Skeletal muscle satellite cell (primary cell): ENCODE measurements at regions not wholly inside any gene's neighbourhood (a gene's known extent, or its start where the extent isn't known, plus 50 kb on each side); places are given as distances from the start of the nearest gene placed in this dataset.

Experiments
- H3K27me3 ChIP-seq: 2 replicates; pipeline ENCODE4 v1.7.0; 2013; ENCODE audit warnings: low read length; ENCODE audit not compliant: control insufficient read depth, insufficient read depth
- H3K36me3 ChIP-seq: 2 replicates; pipeline ENCODE4 v1.7.0; 2013; ENCODE audit warnings: mild to moderate bottlenecking, control low read depth, low read length; ENCODE audit not compliant: insufficient read depth
- H3K4me1 ChIP-seq: 2 replicates; pipeline ENCODE4 v1.7.0; 2013; ENCODE audit warnings: low read length; ENCODE audit not compliant: control insufficient read depth, insufficient read depth
- H3K4me2 ChIP-seq: 2 replicates; pipeline ENCODE4 v1.7.0; 2013; ENCODE audit warnings: mild to moderate bottlenecking, low read length
- H3K4me3 ChIP-seq: 2 replicates; pipeline ENCODE4 v1.7.0; 2013; ENCODE audit warnings: low read length
- H3K9ac ChIP-seq: 2 replicates; pipeline ENCODE4 v1.7.0; 2013; ENCODE audit warnings: mild to moderate bottlenecking, low read depth, low read length, moderate library complexity
- H3K9me3 ChIP-seq: replicated peaks from 2 replicates; pipeline ENCODE4 v1.7.0; 2013; ENCODE audit warnings: mild to moderate bottlenecking, control low read depth, low read length

DNA sequence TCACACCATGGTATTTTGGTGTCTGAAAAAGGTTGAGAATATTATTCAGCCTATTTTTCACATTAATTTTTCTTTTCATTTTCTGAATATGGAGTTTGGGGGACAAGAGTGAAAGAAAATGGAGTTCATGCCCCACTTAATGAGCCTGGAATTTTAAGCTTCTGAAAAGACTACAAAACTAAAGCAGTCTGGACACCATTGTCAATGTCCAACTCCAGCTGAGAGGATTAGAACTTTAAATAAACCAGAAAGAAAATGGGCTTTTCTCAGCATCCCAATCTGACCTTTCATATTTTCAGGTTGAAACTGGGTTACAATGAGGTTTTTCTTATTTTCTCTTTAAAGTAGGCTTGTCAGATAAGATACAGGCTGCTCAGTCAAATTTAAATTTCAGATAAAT is 207.7 kb downstream of the SLC6A15 start:
- H3K9me3 ChIP-seq: no peaks in the 10 kb centered on the region
- no peak overlapping the region for H3K9ac ChIP-seq
- H3K4me2 ChIP-seq: no peak overlapping the region
- no peak overlapping the region for H3K4me3 ChIP-seq
- no peaks in the 10 kb centered on the region for H3K36me3 ChIP-seq
- peaks cover 6% of the 10 kb centered on the region for H3K4me1 ChIP-seq
- H3K27me3 ChIP-seq: no peaks in the 10 kb centered on the region

DNA sequence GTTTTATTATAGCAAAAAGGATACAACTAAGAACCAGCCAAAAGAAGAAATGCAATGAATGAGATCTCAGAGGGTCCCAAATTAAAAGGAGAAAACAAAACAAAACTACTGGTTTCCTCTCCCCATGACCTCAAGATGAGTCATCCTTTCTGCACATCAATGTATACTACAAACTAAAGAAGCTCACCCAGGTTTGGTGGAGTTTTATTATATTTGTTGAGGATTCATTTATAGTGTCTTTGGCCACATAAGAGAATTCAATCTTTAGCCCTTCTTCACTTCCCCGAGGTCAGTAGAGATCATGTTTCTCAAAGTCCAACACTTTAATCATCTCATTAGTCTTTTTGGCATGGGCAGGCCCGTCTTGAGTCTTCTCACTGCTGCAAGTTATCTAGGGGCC is 210.6 kb downstream of the SLC6A15 start:
- Histone ChIP-seq H3K36me3 (no peaks in the 10 kb centered on the region), H3K4me1 (peaks cover 11% of the 10 kb centered on the region), H3K9me3 (no peaks in the 10 kb centered on the region), H3K27me3 (no peaks in the 10 kb centered on the region), H3K4me2 (no peak overlapping the region), H3K4me3 (no peak overlapping the region), H3K9ac (no peak overlapping the region)

DNA sequence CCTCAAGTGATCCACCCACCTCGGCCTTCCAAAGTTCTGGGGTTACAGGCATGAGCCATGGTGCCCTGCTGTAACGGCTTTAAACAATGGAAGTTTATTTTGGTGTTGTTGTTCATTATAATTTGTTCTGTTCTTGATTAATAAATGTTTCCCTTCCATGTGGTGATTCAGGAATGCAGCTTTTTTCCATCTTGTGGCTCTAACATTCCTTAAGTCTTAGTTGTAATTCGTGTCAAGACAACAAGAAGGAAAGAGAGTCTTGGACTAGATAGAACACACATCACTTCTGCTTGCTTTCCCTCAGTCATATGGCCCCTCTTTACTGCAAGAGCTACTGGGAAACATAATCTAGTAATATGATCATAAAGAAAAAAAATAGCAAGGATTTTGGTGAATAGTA is 211.6 kb downstream of the SLC6A15 start:
- Histone ChIP-seq H3K9ac (no peak overlapping the region), H3K4me1 (peaks cover 15% of the 10 kb centered on the region), H3K36me3 (no peaks in the 10 kb centered on the region), H3K4me2 (no peak overlapping the region), H3K27me3 (no peaks in the 10 kb centered on the region), H3K9me3 (no peaks in the 10 kb centered on the region), H3K4me3 (no peak overlapping the region)

DNA sequence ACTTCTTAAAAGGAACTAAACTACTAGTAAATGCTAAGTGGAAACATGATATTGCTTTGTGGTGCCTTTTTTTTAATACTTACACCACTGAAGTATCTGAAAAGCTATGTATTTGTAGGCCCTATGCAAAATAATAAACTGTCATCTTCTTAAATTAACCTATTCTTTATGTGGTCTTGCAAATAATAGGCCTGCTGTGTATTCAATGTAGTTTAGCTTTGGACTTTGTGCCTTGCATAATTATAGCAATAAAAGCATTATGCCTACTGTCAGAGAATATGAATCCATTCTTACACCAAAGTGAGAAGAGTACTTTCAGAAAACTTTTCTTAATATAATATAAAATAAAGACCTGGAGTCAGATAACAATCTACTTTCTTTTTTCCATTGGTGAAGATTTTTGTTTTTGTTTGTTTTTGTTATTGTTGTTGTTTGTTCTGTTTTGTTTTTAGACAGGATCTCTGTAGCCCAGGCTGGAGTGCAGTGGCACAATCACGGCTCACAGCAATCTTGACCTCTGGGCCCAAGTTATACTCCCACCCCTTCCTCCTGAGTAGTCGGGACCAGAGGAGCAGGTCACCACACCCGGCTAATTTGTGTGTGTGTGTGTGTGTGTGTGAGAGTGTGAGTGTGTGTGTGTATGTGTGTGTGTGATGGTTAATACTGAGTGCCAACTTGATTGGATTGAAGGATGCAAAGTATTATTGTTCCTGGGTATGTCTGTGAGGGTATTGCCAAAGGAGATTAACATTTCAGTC is 213.8 kb downstream of the SLC6A15 start:
- peaks cover 15% of the 10 kb centered on the region for H3K4me1 ChIP-seq
- no peak overlapping the region for H3K4me2 ChIP-seq
- no peak overlapping the region for H3K9ac ChIP-seq
- H3K4me3 ChIP-seq: no peak overlapping the region
- H3K36me3 ChIP-seq: no peaks in the 10 kb centered on the region
- H3K9me3 ChIP-seq: no peaks in the 10 kb centered on the region
- no peaks in the 10 kb centered on the region for H3K27me3 ChIP-seq

DNA sequence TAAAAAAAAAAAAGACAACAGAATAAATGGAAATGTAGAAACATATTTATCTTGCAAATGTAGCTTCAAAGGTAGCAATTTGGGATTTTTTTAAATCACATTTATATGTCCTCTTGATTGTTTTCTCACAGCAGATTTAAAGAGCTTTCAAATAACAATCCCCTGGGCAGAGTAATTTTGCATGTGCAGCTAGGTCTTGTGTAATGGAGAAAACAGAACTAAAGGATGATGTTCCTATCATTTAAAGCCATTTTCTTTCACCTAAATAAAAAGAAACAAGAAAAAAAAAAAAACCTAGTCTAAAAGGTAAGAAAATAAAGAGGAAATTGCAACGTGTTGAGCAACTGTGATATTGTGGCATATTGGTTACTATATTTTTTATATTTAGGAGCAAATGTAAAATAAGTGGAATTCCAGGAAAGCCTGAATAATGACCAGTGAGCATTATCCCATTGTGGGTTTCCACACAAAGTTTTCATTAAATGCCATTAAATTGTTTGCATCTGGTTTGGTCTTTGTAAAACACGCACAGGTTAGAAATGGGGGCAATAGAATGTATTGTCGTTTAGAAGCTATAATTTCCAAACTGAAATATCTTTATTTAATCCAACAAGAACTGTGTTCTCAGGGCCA is 215.6 kb downstream of the SLC6A15 start:
- no peaks in the 10 kb centered on the region for H3K36me3 ChIP-seq
- peaks cover 11% of the 10 kb centered on the region for H3K4me1 ChIP-seq
- no peak overlapping the region for H3K4me2 ChIP-seq
- no peaks in the 10 kb centered on the region for H3K27me3 ChIP-seq
- no peak overlapping the region for H3K9ac ChIP-seq
- no peaks in the 10 kb centered on the region for H3K9me3 ChIP-seq
- no peak overlapping the region for H3K4me3 ChIP-seq

DNA sequence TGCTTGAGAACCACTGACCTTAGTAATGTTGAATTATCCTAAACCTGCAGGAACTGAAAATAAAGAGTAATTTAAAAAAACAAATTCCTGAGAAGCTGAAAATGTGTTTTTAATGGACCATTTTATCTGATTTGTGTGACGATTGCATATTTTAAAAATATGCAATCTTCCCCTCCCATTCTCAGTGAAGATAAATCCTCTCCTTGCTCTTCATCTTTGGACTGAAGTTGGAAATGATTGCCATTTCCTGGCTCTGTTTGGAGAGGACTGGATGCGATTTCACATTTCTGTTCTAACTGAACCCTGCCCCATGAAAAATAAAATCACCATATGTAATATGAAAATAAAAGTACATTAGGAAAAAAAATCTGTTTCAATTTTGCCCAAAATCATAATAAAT is 216.3 kb downstream of the SLC6A15 start:
- no peak overlapping the region for H3K9ac ChIP-seq
- H3K4me1 ChIP-seq: peaks cover 8% of the 10 kb centered on the region
- H3K9me3 ChIP-seq: no peaks in the 10 kb centered on the region
- H3K27me3 ChIP-seq: no peaks in the 10 kb centered on the region
- no peaks in the 10 kb centered on the region for H3K36me3 ChIP-seq
- H3K4me2 ChIP-seq: no peak overlapping the region
- H3K4me3 ChIP-seq: no peak overlapping the region

DNA sequence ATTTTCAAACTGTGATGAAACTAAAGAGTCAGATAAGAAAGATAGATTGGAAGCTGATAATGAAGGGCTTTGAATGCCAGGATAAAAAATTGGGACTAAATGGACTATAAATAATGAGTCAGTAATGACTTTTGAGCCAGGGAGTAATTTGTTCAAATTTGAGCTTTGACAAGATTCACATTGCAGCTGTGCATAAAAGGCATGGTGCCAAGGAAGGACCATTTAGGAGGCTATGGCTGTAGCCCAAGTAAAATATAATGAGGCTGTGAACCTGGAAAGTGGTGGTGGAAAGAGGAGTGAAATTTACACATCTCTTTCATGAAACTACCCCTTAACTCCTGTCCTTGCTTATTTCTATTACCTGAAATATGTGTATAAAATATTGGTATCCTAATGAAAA is 218.5 kb downstream of the SLC6A15 start:
- H3K9ac ChIP-seq: no peak overlapping the region
- H3K27me3 ChIP-seq: no peaks in the 10 kb centered on the region
- no peak overlapping the region for H3K4me3 ChIP-seq
- no peak overlapping the region for H3K4me2 ChIP-seq
- peaks cover 8% of the 10 kb centered on the region for H3K4me1 ChIP-seq
- no peaks in the 10 kb centered on the region for H3K9me3 ChIP-seq
- no peaks in the 10 kb centered on the region for H3K36me3 ChIP-seq

DNA sequence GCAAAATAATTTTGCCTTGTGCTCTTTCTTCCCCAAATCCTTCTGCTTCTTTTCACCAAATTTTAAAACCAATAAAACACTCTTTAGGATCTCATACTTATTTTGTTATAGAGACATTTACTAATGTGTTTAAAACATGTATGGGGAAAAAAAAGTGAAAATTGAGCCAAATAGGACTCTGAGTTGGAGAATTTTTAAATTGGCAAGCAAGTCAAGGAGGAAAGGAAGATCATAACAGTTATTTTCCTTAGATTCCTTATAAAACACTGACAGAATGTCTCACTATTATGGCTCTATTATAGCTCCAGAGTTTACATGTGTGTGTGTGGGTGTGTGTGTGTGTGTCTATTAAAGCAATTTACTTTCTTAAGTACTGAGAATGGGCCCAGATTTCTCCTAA is 220.5 kb downstream of the SLC6A15 start:
- Histone ChIP-seq H3K9me3 (no peaks in the 10 kb centered on the region), H3K9ac (no peak overlapping the region), H3K36me3 (no peaks in the 10 kb centered on the region), H3K4me3 (no peak overlapping the region), H3K27me3 (no peaks in the 10 kb centered on the region), H3K4me1 (peaks cover 4% of the 10 kb centered on the region), H3K4me2 (no peak overlapping the region)

DNA sequence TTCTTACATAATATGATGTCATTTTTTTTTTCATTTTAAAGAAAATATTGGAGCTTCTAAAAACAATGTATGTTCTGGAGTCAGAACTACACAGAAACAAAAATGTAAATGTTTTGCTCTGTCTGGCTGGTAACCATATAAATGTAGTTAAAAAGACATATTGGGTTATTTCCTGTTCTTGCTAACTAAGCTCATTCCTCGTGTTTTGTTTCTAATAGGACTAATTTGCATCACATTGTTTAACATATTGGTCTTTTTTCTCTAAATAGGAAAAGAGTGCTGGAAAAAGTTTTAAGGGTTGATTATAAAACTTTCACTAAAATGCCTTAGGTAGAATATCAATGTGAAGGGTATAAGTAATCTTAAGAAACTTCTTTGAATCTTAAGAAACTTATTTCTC is 221.3 kb downstream of the SLC6A15 start:
- no peaks in the 10 kb centered on the region for H3K9me3 ChIP-seq
- no peaks in the 10 kb centered on the region for H3K27me3 ChIP-seq
- H3K4me1 ChIP-seq: no peaks in the 10 kb centered on the region

DNA sequence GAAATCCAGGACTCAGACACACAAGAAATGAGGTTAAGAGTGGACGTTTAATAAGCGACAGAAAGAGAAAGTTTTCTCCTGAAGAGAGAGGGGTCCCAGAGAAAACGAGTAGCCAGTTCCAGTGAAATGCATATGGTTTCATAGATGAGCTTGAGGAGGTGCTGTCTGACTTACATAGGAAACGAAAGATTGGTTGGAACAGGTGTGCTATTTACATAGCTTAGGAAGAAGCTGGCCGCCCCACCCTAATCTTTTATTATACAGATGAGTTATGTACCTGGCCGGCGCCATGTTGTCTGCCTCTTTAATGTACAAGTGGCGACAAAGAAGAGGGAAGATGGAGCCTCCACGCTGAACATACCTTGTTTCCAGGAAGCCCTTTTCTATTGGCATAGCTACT is 223.0 kb downstream of the SLC6A15 start:
- no peaks in the 10 kb centered on the region for H3K27me3 ChIP-seq
- H3K9me3 ChIP-seq: no peaks in the 10 kb centered on the region
- H3K9ac ChIP-seq: no peak overlapping the region
- no peaks in the 10 kb centered on the region for H3K36me3 ChIP-seq
- no peak overlapping the region for H3K4me3 ChIP-seq
- H3K4me2 ChIP-seq: no peak overlapping the region
- no peaks in the 10 kb centered on the region for H3K4me1 ChIP-seq

More for the DNA sequence above, 221.3 kb downstream of the SLC6A15 start:
- Histone ChIP-seq H3K4me2 (no peak overlapping the region), H3K4me3 (no peak overlapping the region), H3K36me3 (no peaks in the 10 kb centered on the region), H3K9ac (no peak overlapping the region)

DNA sequence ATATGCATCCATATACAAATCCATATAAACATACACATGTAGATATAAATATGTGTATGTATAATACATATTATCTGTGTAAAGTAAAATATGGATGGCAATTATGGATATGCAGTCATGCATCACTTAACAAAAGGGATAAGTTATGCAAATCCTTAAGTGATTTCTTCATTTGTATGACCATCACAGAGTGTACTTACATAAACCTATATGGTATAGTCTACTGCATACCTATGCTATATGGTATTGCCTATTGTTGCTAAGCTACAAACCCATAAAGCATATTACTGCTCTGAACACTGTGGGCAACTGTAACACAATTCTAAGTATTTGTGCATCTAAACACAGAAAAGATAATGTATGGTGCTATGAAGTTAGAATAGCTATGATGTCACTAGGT is 227.2 kb downstream of the SLC6A15 start:
- Histone ChIP-seq H3K4me3 (no peak overlapping the region), H3K9ac (no peak overlapping the region), H3K36me3 (no peaks in the 10 kb centered on the region), H3K9me3 (no peaks in the 10 kb centered on the region), H3K27me3 (no peaks in the 10 kb centered on the region), H3K4me2 (no peak overlapping the region), H3K4me1 (no peaks in the 10 kb centered on the region)

DNA sequence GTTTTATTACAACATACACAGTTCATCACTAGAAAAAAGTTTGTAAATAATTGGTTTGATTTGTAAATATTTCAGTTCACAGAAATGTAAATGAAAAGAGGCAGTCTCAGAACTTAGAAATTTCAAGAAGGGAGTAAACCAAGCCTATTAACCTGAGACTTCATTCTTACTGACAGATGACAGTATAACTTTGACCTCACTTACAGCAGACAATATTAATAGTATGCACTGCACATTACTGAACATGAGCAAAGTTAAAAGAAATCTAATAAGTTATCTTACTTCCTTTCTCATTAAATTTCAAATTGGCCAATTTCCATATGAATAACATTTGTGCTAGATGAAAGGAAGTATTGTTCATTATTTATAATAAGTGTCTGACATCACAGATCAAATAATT is 235.8 kb downstream of the SLC6A15 start:
- no peak overlapping the region for H3K4me3 ChIP-seq
- H3K36me3 ChIP-seq: no peaks in the 10 kb centered on the region
- H3K9ac ChIP-seq: no peak overlapping the region
- no peak overlapping the region for H3K4me2 ChIP-seq
- no peaks in the 10 kb centered on the region for H3K9me3 ChIP-seq
- H3K4me1 ChIP-seq: no peaks in the 10 kb centered on the region
- H3K27me3 ChIP-seq: no peaks in the 10 kb centered on the region
